ENCODE measurements at regions not wholly inside any gene's neighbourhood (a gene's known extent, or its start where the extent isn't known, plus 50 kb on each side); places are given as distances from the start of the nearest gene placed in this dataset.
"Not testable (repeated sequence)": the region's sequence is repeated elsewhere in the genome, so short reads cannot be mapped to it uniquely, and the experiment has no call there.

DNA sequence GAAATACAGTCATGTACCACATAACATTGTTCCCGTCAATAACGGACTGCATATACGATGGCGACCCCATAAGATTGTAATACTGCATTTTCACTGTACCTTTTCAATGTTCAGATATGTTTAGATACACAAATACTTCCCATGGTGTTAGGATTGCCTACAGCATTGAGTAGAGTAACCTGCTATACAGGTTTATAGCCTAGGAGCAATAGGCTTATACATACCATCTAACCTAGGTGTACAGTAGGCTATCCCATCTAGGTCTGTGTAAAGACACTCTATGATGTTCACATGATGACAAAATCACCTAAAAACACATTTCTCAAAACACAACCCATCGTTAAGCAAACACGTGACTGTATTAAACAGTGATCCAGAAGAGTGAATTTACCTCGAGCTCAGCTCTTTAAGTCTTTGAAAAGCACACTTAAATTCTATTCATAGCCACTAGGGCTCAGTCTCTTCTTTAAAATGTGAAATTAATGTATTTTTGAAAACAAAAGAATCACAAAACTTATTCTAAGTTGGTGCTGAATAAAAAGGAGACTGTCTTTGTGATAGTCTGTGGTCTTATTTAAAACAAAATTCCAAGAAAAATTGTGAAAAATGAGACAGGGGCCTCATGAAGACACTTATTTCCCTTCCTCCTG lies 239.1 kb upstream of the ARID2 start:
- DNase-seq (ENCODE audit: low read depth, low spot score) = no peak

DNA sequence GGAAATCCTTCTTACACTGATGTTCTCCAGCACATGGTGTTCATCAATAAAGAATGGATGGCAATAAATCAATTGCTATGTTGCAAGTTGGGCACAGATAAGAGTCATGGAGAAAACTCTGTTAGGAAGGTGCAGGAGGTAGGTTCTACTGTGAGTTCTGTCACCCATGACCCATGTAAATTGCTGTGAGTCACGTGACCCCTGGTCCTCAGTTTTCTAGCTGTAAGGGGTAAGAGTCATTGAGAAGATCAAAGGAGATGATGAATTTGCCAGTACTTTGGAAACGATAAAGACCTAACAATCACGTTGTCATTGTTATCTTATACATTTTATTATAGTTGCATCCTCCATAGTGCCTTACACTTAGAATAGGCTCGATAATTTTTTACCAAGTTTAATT lies 235.2 kb upstream of the ARID2 start:
- no peak for DNase-seq (ENCODE audit: low read depth, low spot score)

DNA sequence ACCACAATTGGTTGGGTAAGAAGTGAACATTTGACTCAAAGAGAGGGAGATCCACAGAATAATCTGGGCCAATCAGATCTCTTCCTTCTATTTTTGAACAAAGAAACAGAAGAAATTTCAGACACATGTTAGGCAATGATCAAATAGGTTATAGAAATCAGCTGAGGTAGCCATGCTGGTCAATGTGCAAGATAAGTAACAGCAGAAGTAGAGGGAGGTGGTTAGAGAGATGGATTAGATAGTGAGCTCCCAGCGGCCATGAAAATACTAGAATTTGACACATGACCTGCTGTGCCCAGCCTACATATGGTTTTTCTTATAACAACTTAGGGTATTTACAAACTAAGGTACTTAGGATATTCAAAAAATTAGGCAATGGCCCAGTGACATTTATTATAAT lies 230.9 kb upstream of the ARID2 start:
- DNase-seq (ENCODE audit: low read depth, low spot score) = no peak

DNA sequence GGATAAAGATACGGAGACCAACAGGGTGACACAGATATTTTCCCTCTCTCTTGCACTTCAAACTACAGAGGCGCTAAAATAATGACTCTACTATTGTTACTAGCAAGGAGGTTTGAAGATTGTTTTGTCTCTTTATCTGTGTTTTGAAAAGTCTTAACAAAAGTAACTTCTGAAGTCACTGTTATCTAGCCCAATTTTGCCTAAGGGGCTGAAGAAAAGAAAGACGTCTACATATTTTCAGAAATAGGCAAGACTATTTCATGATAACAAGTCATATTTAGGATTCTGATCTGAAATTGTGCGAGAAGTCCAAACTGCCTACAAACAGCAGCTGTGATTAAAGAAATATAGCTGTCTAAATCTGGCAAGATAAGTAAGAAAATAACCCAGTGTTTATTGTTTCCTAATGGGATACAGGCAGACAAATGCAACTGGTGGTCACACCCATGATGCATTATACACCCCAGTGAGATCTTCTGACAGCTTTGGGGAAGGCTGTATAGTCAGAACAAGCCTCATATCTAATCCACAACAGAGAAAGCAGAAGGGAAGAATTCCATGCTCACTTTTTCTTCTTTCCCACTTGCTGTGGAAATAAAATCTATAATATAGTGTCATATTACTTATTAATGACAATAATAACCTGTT lies 226.9 kb upstream of the ARID2 start:
- no peak for DNase-seq (ENCODE audit: low read depth, low spot score)

DNA sequence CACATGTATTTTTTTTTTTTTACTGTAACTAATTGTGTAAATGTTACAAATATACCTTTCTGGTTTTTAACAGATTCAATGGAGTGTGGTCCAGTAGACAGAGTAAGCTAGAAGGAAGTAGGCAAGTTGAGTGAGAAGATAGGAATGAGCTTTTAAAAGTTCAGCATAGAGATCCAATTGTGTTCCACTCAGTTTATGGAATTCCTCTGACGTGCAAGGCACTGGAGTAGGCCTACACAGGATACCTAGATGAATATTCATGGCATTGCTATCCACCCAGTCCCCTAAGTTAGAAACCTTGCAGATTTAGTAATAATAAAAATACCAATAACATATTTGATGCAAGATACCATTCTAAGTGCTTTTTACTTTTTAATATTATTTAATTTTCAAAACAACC lies 225.6 kb upstream of the ARID2 start:
- no peak for DNase-seq (ENCODE audit: low read depth, low spot score)

DNA sequence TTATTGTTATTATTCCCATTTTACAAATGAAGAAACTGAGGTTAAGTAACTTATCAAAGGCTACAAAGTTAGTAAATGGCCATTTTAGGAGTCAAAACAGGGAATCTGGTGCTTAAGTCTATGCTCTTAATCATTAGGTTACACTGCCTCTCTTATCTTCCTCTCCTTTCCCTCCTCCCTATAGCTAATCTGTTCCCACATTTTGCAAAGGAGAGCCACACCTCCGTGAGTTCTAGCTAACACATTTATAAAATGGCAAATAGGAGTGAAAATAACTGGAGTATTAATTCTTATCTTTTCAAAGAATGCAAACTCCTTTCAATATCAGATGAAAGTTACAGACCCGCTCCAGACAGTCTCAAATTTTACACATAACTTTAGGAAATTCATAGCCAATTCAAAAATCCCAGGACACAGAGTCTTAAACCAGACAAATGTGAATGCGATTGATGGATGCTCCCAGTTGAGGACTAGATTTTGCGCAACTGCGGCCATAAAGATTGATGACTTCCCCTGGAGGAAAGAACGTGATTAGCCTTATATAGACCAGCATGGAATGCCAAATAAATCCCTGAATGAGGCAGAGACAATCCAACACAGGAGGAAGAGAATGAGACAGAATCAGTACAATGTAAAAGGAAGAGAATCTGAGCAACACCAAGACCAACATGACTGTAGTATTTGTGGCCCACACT lies 225.0 kb upstream of the ARID2 start:
- DNase-seq (ENCODE audit: low read depth, low spot score) = no peak

DNA sequence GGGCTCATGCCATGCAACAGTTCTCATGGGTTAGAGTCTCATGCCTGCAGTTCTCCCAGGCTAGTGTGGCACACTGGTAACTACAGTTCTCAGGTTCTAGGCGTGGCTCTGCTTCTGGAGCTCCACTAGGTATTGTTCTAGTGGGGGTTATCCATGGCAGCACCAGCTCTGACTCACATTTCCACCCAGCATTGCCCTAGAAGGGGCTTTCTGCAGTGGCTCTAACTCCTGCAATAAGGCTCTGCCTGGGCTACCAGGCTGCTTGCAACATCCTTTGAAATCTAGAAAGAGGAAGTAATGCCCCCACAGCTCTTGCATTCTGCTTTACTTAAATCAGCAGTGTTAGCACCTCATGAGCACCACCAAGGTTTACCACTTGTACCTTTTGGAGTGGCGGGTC lies 220.3 kb upstream of the ARID2 start:
- DNase-seq (ENCODE audit: low read depth, low spot score) = no peak

DNA sequence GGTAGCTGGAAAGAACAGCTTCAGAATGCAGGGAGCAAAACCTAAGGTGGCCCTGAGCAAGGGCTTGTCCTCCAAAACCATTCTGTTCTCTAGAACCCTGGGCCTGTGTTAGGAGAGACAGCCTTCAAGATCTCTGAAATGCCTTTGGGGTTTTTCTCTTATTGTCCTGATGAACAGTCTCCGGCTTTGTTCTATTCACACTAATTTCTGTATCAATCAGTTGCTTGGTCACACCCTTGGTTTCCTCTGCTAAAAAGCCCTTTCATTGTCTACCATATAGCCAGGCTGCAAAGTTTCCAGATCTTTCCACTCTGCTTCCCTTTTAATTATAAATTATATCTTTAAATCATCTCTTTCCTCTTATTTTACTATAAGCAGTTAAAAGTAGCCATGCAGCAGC lies 219.9 kb upstream of the ARID2 start:
- DNase-seq (ENCODE audit: low read depth, low spot score) = no peak

DNA sequence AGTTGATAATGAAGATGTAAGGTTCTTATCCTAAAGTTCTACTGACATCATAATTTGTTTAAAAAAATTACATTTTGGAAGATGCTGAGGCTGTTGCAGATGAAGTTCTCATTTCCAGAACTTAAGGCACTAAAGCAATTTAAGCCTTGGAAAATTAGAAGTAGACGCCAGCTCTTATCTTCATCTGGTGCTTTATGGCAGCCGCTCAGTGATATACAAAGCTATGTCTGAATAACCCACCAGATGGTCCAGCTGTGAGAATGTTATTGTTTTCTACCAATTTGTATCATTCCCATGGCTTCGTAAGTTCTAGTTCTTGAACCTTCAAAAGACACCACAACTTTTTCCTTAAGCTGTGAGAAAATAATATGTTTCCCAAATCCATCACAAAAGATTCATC lies 212.1 kb upstream of the ARID2 start:
- DNase-seq (ENCODE audit: low read depth, low spot score) = no peak

DNA sequence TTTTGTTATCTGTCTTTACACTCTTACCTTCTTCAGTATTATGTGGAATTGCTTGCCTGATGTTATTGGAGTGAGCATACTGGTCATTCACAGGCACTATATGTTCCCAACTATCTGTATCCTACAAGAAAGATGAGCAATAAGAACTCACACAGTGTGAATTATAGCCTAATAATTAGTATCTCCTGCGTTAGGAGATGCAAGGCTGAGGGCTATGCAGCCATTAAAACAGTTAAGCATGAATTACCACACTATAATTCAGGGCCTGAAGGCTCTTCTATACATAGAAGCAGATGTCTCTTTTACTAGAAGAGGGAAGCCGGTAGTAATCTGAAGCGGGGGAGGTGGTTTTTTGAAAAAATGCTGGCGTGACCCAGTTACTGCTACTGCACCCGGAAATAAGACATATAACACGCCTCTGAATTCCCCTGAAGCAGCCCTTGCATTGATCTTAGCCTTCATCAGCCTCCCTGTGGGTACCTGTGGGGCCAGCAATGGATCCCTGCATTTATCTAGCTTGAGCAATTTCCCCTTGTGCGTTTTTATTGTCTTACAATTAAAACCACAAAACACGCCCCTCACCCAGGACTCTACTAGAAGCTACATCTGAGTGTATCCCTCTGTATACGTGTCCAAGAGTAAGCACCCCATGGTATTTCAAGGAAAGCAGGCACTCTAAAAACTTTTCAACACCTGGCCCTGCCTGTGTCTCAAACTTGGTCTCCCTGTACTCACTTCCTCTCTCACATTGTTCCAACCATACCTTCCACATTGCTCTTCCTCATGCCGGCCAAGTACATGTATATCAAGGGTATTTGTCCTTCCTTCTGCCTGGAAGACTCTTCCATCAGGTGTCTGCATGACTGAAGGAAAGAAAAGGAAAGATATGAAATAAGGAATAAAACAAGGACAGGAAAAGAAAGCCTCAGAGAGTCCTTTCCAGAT lies 210.9 kb upstream of the ARID2 start:
- no peak for DNase-seq (ENCODE audit: low read depth, low spot score)

DNA sequence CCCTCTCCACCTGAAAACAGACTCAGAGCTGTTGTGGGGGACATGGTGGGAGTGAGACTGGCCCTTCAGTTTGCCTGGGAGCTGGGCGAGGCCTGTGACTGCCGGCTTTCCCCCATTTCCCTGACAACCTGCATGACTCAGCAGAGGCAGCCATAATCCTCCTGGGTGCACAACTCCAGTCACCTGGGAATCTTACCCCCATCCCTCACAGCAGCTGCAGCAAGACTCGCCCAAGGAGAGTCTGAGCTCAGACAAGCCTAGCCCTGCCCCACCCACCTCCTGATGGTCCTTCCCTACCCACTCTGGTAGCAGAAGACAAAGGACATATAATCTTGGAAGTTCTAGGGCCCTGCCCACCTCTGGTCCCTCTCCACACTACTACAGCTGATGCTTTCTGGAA lies 207.3 kb upstream of the ARID2 start:
- no peak for DNase-seq (ENCODE audit: low read depth, low spot score)

DNA sequence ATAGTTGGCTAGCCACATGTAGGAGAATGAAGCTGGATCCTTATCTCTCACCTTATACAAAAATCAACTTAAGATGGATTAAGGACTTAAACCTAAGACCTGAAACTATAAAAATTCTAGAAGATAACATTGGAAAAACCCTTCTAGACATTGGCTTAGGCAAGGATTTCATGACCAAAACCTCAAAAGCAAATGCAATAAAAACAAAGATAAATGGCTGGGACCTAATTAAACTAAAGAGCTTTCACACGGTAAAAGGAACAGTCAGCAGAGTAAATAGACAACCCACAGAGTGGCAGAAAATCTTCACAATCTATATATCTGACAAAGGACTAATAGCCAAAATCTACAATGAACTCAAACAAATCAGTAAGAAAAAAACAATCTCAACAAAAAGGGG lies 202.7 kb upstream of the ARID2 start:
- DNase-seq (ENCODE audit: low read depth, low spot score) = not testable (repeated sequence)

DNA sequence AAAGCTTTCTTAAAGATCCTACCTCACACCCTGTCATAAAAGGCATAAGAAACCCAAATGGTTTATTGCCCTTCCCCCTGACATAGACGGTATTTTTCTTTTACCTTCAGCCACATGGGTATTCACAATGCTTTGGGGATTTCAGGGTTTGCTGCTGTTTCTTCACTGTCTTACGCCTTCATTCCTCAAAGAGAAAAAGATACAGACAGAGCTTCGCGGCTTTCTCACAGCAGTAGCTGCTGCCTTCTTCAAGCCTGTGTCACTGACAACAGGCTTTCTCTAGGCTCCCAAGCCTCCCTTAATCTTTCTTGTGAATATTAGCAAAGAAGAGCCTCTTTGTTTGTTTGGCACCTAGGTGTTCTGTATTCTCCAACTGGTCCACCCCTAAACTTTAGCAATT lies 197.4 kb upstream of the ARID2 start:
- DNase-seq (ENCODE audit: low read depth, low spot score) = no peak

DNA sequence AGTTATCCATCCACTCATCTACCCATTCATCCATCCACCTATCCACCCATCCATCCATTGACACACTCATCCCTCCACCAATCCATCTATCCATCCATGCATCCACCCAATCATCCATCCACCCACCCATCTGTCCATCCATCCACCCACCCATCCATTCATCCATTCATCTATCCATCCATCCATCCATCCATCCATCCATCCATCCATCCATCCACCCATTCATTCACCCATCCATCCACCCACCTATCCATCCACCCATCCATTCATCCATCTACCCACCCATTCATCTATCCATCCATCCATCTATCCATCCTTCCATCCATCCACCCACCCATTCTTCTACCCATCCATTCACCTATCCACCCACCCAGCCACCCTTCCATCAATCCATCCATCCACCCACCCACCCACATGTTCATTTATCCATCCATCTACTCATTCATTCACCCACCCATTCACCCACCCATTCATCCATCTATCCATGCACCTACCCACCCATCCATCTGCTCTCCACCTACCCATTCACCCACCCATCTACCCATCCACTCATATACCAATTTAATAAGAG lies 193.8 kb upstream of the ARID2 start:
- DNase-seq (ENCODE audit: low read depth, low spot score) = no peak

DNA sequence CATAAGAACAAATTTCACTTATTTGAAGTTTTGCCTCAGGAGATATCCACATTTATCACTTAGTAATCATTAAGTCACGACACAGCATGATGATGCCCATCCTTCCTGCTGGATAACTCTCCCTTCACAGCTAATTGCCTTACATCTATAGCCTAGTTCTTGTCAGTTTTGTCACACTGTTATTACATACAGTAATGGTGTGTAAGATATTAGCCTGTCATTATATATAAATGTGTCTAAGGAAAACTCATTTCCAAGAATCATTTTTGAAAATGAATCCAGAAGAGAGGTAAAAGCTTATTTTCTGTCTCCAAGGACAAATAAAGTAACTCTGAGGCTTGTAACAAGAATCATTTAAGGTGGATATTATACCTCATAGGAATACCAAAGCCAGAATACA lies 193.2 kb upstream of the ARID2 start:
- no peak for DNase-seq (ENCODE audit: low read depth, low spot score)

DNA sequence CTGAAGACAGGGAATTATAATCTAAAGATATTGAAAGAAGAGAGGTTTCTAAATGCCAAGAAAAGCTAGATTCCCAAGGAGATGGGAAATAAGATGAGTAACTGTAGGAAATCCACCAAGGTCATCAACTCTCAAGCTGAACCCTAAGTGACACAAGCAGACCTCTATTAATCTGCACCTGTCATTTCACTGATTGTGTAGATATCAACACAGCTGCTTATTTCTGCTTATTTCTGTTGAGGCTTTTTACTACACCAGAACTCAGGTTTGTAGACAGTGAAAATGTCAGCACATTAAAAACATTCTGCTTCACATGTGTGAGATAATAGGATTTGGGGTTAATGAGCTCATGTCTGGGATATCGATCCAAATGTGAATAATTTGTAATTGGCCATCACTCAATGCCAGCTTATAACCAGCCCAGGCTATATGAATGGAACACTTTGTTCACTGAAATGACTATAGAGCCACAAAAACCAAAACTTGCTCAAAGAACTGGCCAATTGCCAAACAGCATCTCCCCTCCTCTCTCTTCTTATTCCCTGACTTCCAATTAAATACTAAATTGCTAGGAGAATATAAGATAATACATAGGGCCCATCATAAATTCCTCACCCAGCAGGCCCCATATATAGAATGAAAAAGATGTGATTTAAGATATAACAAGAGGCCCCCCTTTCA lies 188.7 kb upstream of the ARID2 start:
- DNase-seq (ENCODE audit: low read depth, low spot score) = no peak

DNA sequence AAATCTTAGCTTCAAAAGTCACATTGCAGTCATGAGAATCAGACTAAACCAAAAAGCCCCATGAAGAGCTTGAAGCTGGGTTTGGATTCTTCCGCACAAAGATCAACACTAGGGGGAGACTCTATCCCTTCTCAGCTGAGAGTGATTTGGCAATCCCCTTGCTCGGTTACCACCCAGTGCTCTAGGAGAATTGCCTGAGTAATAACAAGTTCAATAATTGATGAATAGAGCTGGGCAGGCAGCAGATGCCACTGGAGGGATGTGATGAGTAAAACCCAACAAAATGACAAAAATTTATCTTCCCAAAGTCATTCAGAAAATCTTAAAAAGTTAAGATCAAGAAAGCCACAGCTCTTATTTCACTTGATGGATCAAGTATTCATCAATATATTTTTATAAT lies 185.6 kb upstream of the ARID2 start:
- peak; percentile 54 for DNase-seq (ENCODE audit: low read depth, low spot score)

DNA sequence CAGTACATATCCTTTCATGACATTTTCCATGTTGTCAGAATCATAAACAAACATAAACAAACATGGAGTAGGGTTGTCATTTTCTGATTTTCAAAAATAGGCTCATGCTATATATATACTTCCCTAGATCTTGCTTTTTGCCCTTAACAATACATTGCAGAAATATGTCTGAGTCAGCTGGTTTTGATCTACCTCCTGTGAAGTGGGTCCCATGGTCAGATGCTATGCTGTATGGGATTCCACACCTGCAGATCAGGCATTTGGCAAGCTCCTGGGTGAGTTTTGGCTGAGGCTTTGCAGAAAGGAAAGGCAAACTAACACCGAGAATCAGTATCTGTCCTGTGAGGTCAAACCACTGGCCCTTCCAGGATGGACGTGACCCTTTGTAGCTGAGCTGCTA lies 183.0 kb upstream of the ARID2 start:
- no peak for DNase-seq (ENCODE audit: low read depth, low spot score)

DNA sequence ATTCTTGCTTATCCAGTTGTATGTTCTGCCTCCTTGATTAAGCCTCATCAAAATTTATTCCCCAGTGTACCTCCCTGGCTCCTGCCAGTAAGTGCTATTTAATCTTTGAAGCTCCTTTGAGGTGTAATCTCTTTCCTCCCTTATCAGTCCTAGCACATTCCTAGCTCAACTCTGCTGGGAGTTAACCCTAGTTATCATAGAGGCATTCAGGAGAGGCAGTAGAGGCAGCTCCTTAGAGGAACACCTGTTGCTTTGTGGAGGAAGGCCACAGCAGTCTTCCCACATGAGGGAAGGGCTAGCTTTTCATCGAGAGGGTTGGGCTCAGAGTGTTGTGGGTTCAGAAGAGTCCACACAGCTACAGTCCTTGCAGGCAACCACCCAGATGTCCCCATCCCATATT lies 182.4 kb upstream of the ARID2 start:
- DNase-seq (ENCODE audit: low read depth, low spot score) = no peak

DNA sequence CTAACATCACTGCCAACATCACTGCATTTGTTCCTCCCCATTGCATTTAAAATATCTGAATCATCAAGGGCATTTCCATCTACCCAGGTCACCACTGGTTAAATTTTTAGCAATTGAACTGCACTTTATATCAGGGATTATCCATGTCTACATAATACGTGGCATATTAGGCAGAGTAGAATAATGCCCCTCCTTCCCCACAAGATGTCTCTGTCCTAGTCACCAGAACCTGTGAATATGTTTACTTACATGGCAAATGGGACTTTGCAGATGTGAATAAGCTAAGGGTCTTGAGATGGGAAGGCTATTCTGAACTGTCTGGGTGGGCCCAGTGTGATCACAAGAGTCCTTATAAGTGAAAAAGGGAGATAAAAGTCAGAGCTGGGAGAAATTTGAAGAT lies 181.7 kb upstream of the ARID2 start:
- no peak for DNase-seq (ENCODE audit: low read depth, low spot score)

DNA sequence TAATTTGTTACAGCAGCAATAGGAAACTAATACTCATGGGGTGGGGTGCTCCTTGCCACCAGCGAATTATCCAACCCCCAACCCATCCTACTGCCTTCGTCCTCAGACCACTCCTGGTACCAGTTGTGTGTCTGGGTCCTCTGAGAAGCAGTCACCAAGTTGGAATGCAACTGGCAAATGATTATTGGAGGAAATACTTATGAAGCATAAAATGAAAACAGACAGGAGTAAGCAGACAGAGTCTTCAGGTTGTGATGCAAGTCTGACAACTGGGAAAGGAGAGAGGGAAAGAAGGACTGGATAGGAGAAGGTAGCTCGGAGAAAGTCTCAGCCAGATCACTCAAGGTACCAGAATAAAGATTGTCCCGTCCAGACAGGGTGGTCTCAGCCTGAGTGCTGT lies 181.1 kb upstream of the ARID2 start:
- DNase-seq (ENCODE audit: low read depth, low spot score) = no peak
